Effector CD8-positive, alpha-beta T cell (primary cell): ENCODE measurements at regions not wholly inside any gene's neighbourhood (a gene's known extent, or its start where the extent isn't known, plus 50 kb on each side); places are given as distances from the start of the nearest gene placed in this dataset.
"Not testable (repeated sequence)": the region's sequence is repeated elsewhere in the genome, so short reads cannot be mapped to it uniquely, and the experiment has no call there.

Source experiments
- DNase-seq: peaks from one replicate; lab custom pipeline; 2025; lab: John Stamatoyannopoulos, UW

DNA sequence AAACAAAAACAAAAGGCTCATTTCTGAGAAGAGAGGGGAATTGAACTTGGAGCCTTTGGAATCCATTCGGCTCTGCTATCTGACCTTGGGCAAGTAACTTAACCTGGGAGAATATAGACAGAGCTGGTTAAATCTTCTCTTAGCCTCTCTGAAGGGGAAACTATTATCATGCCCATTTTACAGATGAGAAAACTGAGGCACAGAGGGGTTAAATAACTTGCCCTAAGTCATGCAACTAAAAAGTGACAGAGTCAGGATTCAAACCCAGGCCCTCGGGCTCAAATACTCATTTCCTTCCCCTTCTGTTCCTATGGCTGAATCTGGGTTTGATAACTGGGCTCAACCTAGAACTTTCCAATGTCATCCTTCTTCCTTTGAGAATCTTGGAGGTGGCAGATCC, 291.3 kb upstream of the MSX2 start:
- DNase-seq, result no peak

DNA sequence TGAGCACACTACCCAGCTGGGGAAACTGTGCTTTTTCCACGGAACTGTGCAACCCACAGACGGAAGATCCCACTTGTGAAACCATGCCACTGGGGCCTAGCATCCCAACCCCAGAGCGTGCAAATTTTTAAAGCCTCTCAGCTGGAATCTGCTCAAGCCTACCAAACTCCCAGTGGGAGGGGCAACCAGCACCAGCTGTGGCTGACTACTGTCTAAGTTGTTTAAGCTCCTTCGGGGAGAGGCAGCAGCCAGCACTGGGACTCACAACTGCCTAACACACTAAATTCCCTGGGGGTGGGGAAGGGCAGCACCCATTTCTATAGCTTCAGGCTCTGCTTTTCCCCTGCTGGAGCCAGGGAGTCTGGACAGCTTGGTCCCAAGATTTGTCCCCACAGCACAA, 287.6 kb upstream of the MSX2 start:
- DNase-seq, result no peak

GRCh38 chr5:174444479-174445188, 279.7 kb upstream of the MSX2 start:
- DNase-seq, result no peak

GRCh38 chr5:174446446-174446845, 277.9 kb upstream of the MSX2 start:
- DNase-seq, result no peak

- DNase-seq, result no peak
These were observed 277.4 kb upstream of the MSX2 start for GRCh38 chr5:174446988-174447387.

- DNase-seq, result no peak
These were observed 276.3 kb upstream of the MSX2 start for GRCh38 chr5:174448041-174448440.

GRCh38 chr5:174448662-174449061, 275.7 kb upstream of the MSX2 start:
- DNase-seq, result no peak

- no peak for DNase-seq
These were observed 270.7 kb upstream of the MSX2 start for GRCh38 chr5:174453690-174454089.

GRCh38 chr5:174454464-174454863, 269.9 kb upstream of the MSX2 start:
- no peak for DNase-seq

GRCh38 chr5:174454890-174455289, 269.5 kb upstream of the MSX2 start:
- DNase-seq, result no peak

- no peak for DNase-seq
These were observed 269.1 kb upstream of the MSX2 start for GRCh38 chr5:174455301-174455700.

DNA sequence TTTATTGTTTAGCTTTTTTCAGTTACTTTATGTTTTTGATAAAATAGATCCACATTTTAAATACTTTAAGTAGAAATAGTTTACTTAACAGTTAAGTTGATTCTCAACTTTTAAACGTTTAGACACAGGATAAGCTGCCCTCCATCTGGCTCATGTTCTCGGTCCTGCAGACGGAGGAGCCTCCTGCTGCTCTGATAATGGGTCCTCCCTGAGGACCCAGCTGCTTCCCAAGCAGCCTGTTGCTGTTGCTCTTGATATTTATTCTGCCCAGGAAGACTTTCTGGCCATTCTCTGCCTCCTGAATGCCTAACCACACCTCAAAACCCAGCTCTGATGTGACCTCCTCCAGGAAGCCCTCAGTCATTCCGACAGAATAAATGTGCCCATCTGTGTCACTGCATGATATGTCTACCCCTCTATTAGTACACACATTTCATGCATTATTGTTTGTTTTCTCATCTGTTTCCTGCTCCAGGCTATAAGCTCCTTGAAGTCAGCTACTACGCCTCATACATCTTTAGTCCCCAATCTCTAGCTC, 267.2 kb upstream of the MSX2 start:
- no peak for DNase-seq

DNA sequence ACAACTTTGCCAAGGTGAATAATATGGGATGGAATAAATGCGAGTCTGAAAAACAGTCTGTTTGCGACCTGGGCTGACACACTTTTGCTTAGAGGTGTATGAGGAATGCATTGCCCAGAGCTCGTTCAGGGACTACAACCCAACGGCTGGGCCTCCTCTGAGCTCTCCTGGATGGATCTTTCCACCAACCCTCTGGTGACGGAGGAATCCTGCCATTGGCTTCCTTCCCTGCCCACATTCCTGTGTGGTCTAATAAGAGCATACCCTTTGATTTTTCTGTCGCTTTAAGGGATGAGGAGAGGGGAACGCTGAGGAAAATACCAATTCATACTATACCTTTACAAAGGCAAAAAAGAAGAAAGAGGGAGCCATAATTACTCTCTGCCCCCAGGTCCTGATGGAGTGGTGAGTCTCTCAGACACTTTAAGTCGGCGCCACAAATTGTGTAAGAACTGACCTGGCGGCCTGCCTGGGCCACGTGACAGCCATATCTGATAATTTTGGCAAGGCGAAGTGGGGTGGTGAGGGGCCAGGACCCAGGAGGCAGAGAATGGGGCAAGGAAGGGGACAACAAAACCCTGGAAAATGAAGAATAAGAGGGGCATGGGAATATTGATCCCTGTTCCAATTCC, 265.2 kb upstream of the MSX2 start:
- DNase-seq, result no peak

DNA sequence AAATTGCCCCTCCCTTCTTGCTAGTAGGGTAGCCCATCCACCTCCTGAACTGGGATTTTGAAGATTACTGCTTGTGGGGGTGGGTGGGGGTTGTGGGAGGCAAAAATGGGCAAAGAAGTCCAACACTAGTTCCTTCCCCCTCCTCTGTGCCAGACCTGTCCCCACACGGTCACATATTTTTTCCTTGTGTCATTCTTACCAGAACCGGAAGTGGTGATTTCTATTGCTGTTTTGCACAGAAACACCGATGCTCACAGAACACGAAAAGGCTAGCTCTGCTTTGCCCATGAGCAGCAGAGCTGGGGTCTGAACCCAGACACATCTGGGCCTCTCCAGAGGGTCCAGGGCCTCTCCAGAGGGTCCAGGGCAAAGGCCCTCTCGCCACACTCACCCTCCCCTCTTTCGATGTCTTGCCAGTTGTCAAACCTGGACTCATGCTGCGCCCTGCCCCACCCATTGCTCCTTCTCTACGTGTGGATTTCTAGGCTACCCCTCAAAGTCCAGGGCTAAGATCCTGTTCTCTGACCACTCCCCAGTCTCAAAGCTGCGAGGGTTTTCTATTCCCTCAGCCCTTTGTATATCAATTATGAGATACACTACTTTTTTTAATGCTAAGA, 264.4 kb upstream of the MSX2 start:
- DNase-seq, result no peak

DNA sequence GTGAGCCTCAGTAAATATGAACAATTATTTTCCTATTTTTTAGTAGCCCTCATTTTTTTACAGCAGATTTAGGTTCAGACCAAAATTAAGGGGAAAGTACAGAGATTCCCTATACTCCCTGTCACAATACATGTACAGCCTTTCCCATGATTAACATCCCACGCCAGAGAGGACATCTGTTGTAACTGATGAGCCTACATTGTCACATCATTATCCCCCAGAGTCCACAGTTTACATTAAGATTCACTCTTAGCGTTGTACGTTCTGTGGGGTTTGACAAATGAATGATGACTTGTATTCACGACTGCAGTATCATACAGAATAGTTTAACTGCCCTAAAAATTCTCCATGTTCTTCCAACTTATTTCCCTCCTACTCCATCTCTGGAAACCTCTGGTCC, 262.3 kb upstream of the MSX2 start:
- no peak for DNase-seq

- DNase-seq, result no peak
These were observed 259.7 kb upstream of the MSX2 start for GRCh38 chr5:174464504-174465165.

- DNase-seq, result not testable (repeated sequence)
These were observed 252.9 kb upstream of the MSX2 start for GRCh38 chr5:174471528-174471927.

GRCh38 chr5:174472956-174473355, 251.4 kb upstream of the MSX2 start:
- no peak for DNase-seq

DNA sequence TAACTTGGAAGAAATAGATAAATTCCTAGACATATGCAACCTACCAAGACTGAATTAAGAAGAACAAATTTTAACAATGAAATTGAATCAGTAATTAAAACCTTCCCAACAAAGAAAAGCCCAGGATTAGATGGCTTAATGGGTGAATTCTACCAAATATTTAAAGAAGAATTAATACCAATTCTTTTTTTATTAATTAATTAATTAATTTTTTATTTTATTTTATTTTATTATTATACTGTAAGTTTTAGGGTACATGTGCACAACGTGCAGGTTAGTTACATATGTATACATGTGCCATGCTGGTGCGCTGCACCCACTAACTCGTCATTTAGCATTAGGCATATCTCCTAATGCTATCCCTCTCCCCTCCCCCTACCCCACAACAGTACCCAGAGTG, 248.4 kb upstream of the MSX2 start:
- not testable (repeated sequence) for DNase-seq

DNA sequence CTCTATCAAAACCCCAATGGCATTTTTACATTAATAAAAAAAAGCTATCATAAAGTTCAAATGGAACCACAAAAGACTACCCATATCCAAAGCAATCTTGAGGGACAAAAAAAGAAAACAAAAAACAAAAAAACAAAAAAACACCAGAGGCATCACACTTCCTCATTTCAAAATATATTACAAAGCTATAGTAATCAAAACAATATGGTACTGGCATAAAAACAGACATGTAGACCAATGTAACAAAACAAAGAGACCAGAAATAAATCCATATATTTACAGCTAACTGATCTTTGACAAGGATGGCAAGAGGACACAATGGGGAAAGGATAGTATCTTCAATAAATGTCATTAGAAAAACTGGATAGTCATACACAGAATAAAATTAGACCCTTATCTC, 245.1 kb upstream of the MSX2 start:
- no peak for DNase-seq

- no peak for DNase-seq
These were observed 242.6 kb upstream of the MSX2 start for GRCh38 chr5:174481737-174482136.

DNA sequence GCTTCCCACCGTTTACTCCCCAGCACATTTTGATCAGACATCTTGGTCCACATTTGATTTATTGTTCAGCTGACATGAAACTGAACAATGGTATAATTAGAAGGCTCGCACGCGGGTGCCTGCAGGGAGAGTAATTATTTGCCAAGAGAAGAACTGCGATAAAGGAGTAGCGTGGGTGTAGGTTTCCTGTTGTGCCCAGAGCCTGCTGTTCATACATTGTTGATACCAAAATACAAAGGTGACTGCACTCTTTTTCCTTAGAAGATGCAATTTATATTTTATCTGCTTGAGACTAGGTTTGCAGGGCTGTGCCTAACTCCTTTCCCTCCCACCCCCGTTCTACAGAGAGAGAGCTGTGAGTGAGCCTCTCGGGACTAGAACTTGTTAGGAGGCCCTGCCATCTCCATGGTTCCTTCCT, 241.8 kb upstream of the MSX2 start:
- DNase-seq, result no peak

GRCh38 chr5:174483411-174483810, 241.0 kb upstream of the MSX2 start:
- no peak for DNase-seq
